Large intestine (tissue), 3 donors: ENCODE measurements at regions not wholly inside any gene's neighbourhood (a gene's known extent, or its start where the extent isn't known, plus 50 kb on each side); places are given as distances from the start of the nearest gene placed in this dataset.

Experiments
- DNase-seq, 2 donors: peaks; one replicate each; pipeline versions ENCODE4 v3.0.0 to v3.0.0-alpha.2; 2013
- H3K27ac ChIP-seq: one replicate; pipeline ENCODE4 v1.5.1; 2013; ENCODE audit warnings: low read length
- H3K27me3 ChIP-seq: 2 replicates; pipeline ENCODE4 v1.6.1; 2013; ENCODE audit warnings: low read length; ENCODE audit not compliant: control insufficient read depth, insufficient read depth
- H3K36me3 ChIP-seq: 2 replicates; pipeline ENCODE4 v1.6.1; 2013; ENCODE audit warnings: low read length; ENCODE audit not compliant: control insufficient read depth, insufficient read depth
- H3K4me1 ChIP-seq: one replicate; pipeline ENCODE4 v1.6.1; 2013; ENCODE audit warnings: low read length; ENCODE audit not compliant: control insufficient read depth, insufficient read depth
- H3K4me3 ChIP-seq: one replicate; pipeline ENCODE4 v1.5.1; 2013; ENCODE audit warnings: low read length
- H3K9me3 ChIP-seq: one replicate; pipeline ENCODE4 v1.6.1; 2013; ENCODE audit warnings: mild to moderate bottlenecking, low read depth, low read length, moderate library complexity; ENCODE audit not compliant: control insufficient read depth
- WGBS: methylation state at CpG from one replicate; pipeline ENCODE4 v1.1.5; 2013; ENCODE audit warnings: low lambda C conversion rate; ENCODE audit not compliant: insufficient coverage; 5-methylcytosine and 5-hydroxymethylcytosine counted together

- H3K27ac ChIP-seq, result peak overlapping the region; percentile 98
- peak; percentile 93 to 96 for DNase-seq
- WGBS, result 10% methylated on average over 4 of the region's 9 CpGs
These were observed 143.4 kb upstream of the ERRFI1 start for GRCh38 chr1:8169364-8170058.

GRCh38 chr1:8167936-8168335, 141.8 kb upstream of the ERRFI1 start:
- WGBS, result no CpG with 5 or more reads among the region's 4 CpGs
- Histone ChIP-seq H3K27ac (no peak overlapping the region), H3K9me3 (no peaks in the 10 kb centered on the region), H3K4me1 (peaks cover 29% of the 10 kb centered on the region), H3K36me3 (no peaks in the 10 kb centered on the region), H3K4me3 (no peak overlapping the region), H3K27me3 (no peaks in the 10 kb centered on the region)
- no peak for DNase-seq

More at GRCh38 chr1:8169364-8170058, 143.4 kb upstream of the ERRFI1 start:
- no peaks in the 10 kb centered on the region for H3K36me3 ChIP-seq
- H3K4me3 ChIP-seq, result no peak overlapping the region
- H3K9me3 ChIP-seq, result no peaks in the 10 kb centered on the region
- no peaks in the 10 kb centered on the region for H3K27me3 ChIP-seq
- peaks cover 32% of the 10 kb centered on the region for H3K4me1 ChIP-seq

DNA sequence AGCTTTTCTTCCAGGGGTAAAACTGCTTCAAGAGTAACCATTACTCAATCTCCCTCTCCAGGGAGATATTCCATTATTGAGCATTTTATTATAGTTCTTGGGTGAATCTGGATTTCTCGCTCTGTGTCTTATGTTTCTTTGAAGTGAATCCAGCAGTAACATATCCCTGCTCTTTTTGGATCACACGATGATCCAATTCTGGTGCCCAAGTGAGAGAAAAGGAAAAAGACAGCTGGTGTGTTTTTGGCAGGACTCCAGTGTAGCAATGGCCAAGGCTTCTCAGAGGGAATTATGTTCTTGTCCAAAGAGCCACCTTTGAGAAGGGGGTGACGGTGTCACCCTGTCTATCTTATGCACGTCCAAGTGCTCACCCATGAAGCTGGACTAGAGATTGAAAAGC, 140.3 kb upstream of the ERRFI1 start:
- H3K4me3 ChIP-seq, result no peak overlapping the region
- H3K36me3 ChIP-seq, result no peaks in the 10 kb centered on the region
- H3K9me3 ChIP-seq, result no peaks in the 10 kb centered on the region
- H3K27ac ChIP-seq, result no peak overlapping the region
- no peaks in the 10 kb centered on the region for H3K27me3 ChIP-seq
- no peak for DNase-seq
- H3K4me1 ChIP-seq, result peaks cover 36% of the 10 kb centered on the region
- WGBS, result no CpG with 5 or more reads among the region's 4 CpGs

GRCh38 chr1:8165595-8166360, 139.7 kb upstream of the ERRFI1 start:
- H3K36me3 ChIP-seq, result no peaks in the 10 kb centered on the region
- no peak for DNase-seq
- H3K9me3 ChIP-seq, result no peaks in the 10 kb centered on the region
- H3K27me3 ChIP-seq, result no peaks in the 10 kb centered on the region
- H3K4me3 ChIP-seq, result no peak overlapping the region
- H3K27ac ChIP-seq, result no peak overlapping the region
- H3K4me1 ChIP-seq, result peaks cover 36% of the 10 kb centered on the region
- no CpG with 5 or more reads among the region's 14 CpGs for WGBS

DNA sequence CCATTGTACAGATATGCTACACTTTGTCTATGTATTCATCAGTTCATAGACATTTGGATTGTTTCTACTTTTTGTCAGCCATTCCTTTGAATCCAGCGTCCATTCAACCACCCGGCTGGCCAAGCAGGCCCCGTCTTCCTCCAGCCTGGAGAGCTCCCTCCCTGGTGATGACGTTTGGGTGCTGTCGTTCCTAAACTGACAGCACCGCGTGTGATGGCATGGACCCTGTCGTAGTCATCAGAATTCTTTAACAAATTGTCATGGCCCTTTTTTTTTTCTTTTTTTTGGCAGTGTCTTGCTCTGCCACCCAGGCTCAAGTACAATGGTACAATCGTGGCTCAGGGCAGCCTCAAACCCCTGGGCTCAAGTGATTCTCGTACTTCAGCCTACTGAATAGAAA, 138.6 kb upstream of the ERRFI1 start:
- DNase-seq, result no peak
- WGBS, result 80% methylated on average over 2 of the region's 10 CpGs
- H3K4me1 ChIP-seq, result peaks cover 26% of the 10 kb centered on the region
- H3K4me3 ChIP-seq, result no peak overlapping the region
- H3K9me3 ChIP-seq, result no peaks in the 10 kb centered on the region
- no peak overlapping the region for H3K27ac ChIP-seq
- H3K36me3 ChIP-seq, result no peaks in the 10 kb centered on the region
- no peaks in the 10 kb centered on the region for H3K27me3 ChIP-seq

GRCh38 chr1:8163039-8163438, 136.9 kb upstream of the ERRFI1 start:
- no CpG with 5 or more reads among the region's 4 CpGs for WGBS
- no peak overlapping the region for H3K27ac ChIP-seq
- H3K36me3 ChIP-seq, result no peaks in the 10 kb centered on the region
- H3K27me3 ChIP-seq, result no peaks in the 10 kb centered on the region
- H3K9me3 ChIP-seq, result peaks cover 3% of the 10 kb centered on the region
- no peak overlapping the region for H3K4me3 ChIP-seq
- peaks cover 19% of the 10 kb centered on the region for H3K4me1 ChIP-seq
- no peak for DNase-seq

DNA sequence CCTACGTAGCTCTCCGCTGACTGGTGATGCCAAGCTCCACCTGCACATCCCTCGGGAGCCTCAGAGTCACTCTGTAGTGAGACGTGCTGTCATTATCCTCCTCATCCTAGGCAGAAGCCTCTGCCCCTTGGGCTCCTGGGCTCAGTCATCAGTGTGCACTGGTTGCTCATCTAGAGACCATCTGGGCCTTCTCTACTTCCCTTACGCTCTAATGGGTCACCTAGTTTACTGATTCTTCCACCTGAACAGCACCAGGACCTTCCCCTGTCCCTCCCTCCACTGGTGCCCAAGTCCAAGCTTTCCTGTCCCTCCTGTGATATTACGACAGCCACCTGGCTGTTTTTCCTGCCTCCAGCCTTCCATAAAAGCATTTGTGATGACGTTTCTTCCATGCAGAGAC, 136.1 kb upstream of the ERRFI1 start:
- H3K9me3 ChIP-seq, result peaks cover 3% of the 10 kb centered on the region
- WGBS, result 27% methylated on average over 2 of the region's 7 CpGs
- H3K4me3 ChIP-seq, result no peak overlapping the region
- H3K36me3 ChIP-seq, result no peaks in the 10 kb centered on the region
- no peaks in the 10 kb centered on the region for H3K27me3 ChIP-seq
- peaks cover 16% of the 10 kb centered on the region for H3K4me1 ChIP-seq
- H3K27ac ChIP-seq, result no peak overlapping the region
- peak; percentile 50 to 80 for DNase-seq

GRCh38 chr1:8161546-8162105, 135.5 kb upstream of the ERRFI1 start:
- DNase-seq, result no peak
- Histone ChIP-seq H3K4me3 (no peak overlapping the region), H3K36me3 (no peaks in the 10 kb centered on the region)

DNA sequence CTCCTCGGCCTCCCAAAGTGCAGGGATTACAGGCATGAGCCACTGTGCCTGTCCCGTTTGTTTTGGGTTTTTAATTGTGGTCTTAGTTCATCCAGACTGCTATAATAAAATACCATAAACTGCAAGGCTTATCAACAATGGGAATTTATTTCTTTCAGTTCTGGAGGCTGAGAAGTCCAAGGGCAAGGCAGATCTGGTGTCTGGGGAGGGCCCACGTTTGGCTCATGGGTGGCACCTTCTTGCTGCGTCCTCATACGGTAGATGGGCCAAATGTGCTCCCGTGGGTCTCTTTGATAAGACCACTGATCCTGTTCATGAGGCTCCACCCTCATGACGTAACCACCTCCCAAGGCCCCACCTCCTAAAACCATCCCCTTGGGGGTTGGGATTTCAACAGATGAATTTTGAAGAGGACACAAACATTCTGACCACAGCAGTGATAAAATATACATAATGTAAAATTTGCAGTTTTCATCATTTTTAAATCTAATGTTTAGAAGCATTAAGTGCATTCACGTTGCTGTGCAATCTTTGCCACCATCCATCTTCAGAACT, 133.4 kb upstream of the ERRFI1 start:
- no peak overlapping the region for H3K27ac ChIP-seq
- H3K9me3 ChIP-seq, result peaks cover 3% of the 10 kb centered on the region
- no peak overlapping the region for H3K4me3 ChIP-seq
- H3K27me3 ChIP-seq, result no peaks in the 10 kb centered on the region
- DNase-seq, result no peak
- WGBS, result 100% methylated on average over 1 of the region's 8 CpGs
- H3K4me1 ChIP-seq, result peaks cover 11% of the 10 kb centered on the region
- H3K36me3 ChIP-seq, result no peaks in the 10 kb centered on the region

More at GRCh38 chr1:8161546-8162105, 135.5 kb upstream of the ERRFI1 start:
- H3K27ac ChIP-seq, result no peak overlapping the region
- H3K4me1 ChIP-seq, result peaks cover 11% of the 10 kb centered on the region
- H3K9me3 ChIP-seq, result peaks cover 3% of the 10 kb centered on the region
- H3K27me3 ChIP-seq, result no peaks in the 10 kb centered on the region
- WGBS, result no CpG with 5 or more reads among the region's 9 CpGs

DNA sequence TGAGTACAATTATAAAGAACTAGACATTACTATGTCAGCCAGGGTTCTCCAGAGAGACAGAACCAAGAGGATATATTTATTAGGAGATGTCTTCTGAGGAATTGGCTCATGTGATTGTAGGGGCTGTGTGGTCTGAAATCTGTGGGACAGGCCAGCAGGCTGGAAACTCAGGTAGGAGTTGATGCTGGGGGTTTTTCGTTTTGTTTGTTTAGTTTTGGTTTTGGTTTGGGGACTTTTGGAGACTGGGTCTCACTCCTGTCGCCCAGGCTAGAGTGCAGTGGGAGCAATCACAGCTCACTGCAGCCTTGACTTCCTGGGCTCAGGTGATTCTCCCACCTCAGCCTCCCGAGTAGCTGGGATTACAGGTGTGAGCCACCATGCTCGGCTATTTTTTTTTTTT, 132.9 kb upstream of the ERRFI1 start:
- H3K27ac ChIP-seq, result no peak overlapping the region
- no peaks in the 10 kb centered on the region for H3K36me3 ChIP-seq
- H3K4me1 ChIP-seq, result peaks cover 13% of the 10 kb centered on the region
- no peaks in the 10 kb centered on the region for H3K27me3 ChIP-seq
- peaks cover 3% of the 10 kb centered on the region for H3K9me3 ChIP-seq
- no peak for DNase-seq
- H3K4me3 ChIP-seq, result no peak overlapping the region
- no CpG with 5 or more reads among the region's 4 CpGs for WGBS
